HepG2 (cell line): ENCODE measurements at regions not wholly inside any gene's neighbourhood (a gene's known extent, or its start where the extent isn't known, plus 50 kb on each side); places are given as distances from the start of the nearest gene placed in this dataset.

Source experiments
- ATAC-seq: fragments of 200-7000 bp; cut with Tn5 transposase; 3 replicates; pipeline ENCODE4 v1.9.1; 2020; ENCODE audit warnings: mild to moderate bottlenecking, moderate library complexity
- BruUV-seq: library from RNA; stranded (reverse); fragments of 400-500 nt; replicated peaks from 2 replicates; lab custom pipeline; 2021; lab: Mats Ljungman, UMichigan
- CTCF ChIA-PET: fragments of 300-600 bp; formaldehyde crosslinking; extraction: SDS; loops from one replicate; lab custom pipeline; 2021; ENCODE audit warnings: low total read pairs, inconsistent platforms, low intra/inter-chr PET ratio; lab: Yijun Ruan, JAX
- POLR2A ChIA-PET: fragments of 350-600 bp; sonication (Branson Sonifier 250); formaldehyde crosslinking; loops from one replicate; lab custom pipeline; 2020; ENCODE audit warnings: antibody characterized with exemption, inconsistent platforms; lab: Yijun Ruan, JAX
- DNase-seq: peaks from one replicate; pipeline ENCODE4 v3.0.0-alpha.2; 2015; ENCODE audit warnings: low spot score
- FAIRE-seq: peaks from 3 replicates; lab custom pipeline; 2011; peaks lifted over from hg19 to GRCh38; lab: Jason Lieb, UNC
- H2AFZ ChIP-seq: one replicate; pipeline ENCODE4 v1.6.1; 2011; ENCODE audit warnings: low read length, inconsistent platforms
- H3K27ac ChIP-seq: fragments of 300-600 bp; 3 replicates; pipeline ENCODE4 v1.8.0; 2011; ENCODE audit warnings: mixed run types, mild to moderate bottlenecking, mixed read lengths, low read length, inconsistent platforms; ENCODE audit not compliant: insufficient read depth; ENCODE audit errors: extremely low read length
- H3K27me3 ChIP-seq, 2 experiments: fragments of 200-600 bp in 1 of 2; 2 replicates in 1 of 2; 3 replicates in 1 of 2; pipeline versions ENCODE4 v1.6.0 to v1.8.0; 2011; ENCODE audit warnings: low read length in 2 of 2, mild to moderate bottlenecking in 2 of 2, moderate library complexity in 2 of 2, inconsistent platforms in 1 of 2; ENCODE audit not compliant: insufficient read depth in 2 of 2, control insufficient read depth in 1 of 2
- H3K36me3 ChIP-seq, 2 experiments: fragments of 200-600 bp in 1 of 2; replicated peaks in 1 of 2; 2 replicates in 1 of 2; 3 replicates in 1 of 2; pipeline versions ENCODE4 v1.5.1 to v1.8.0; 2011; ENCODE audit warnings: low read length in 2 of 2, inconsistent platforms in 1 of 2; ENCODE audit not compliant: insufficient read depth in 2 of 2, control insufficient read depth in 1 of 2
- H3K4me1 ChIP-seq: 2 replicates; pipeline ENCODE4 v1.5.1; 2012; ENCODE audit warnings: low read length, inconsistent platforms; ENCODE audit not compliant: insufficient read depth
- H3K4me2 ChIP-seq: 2 replicates; pipeline ENCODE4 v1.6.0; 2011; ENCODE audit warnings: low read depth, low read length, inconsistent platforms
- H3K4me3 ChIP-seq, 3 experiments: fragments of 200-600 bp in 1 of 3; sonication (generic), shearing (Covaris generic) in 1 of 3; replicated peaks in 1 of 3; 2 replicates each; pipeline ENCODE4 v1.5.1; 2011 to 2016; ENCODE audit warnings: low read length in 3 of 3, inconsistent platforms in 2 of 3, low read depth in 2 of 3, mild to moderate bottlenecking in 2 of 3, control low read depth in 1 of 3, mixed read lengths in 1 of 3; ENCODE audit not compliant: insufficient read depth in 1 of 3
- H3K79me2 ChIP-seq: one replicate; pipeline ENCODE4 v1.6.1; 2011; ENCODE audit warnings: low read length, inconsistent platforms; ENCODE audit not compliant: insufficient read depth
- H3K9ac ChIP-seq: 2 replicates; pipeline ENCODE4 v1.6.0; 2011; ENCODE audit warnings: mild to moderate bottlenecking, low read depth, low read length, inconsistent platforms; ENCODE audit not compliant: insufficient read depth
- H3K9me3 ChIP-seq: 2 replicates; pipeline ENCODE4 v1.5.1; 2012; ENCODE audit warnings: mild to moderate bottlenecking, low read length
- H4K20me1 ChIP-seq: 2 replicates; pipeline ENCODE4 v1.6.0; 2011; ENCODE audit warnings: inconsistent platforms, mild to moderate bottlenecking, low read length, moderate library complexity; ENCODE audit not compliant: insufficient read depth
- BRF2 ChIP-seq: sonication (generic); formaldehyde crosslinking; IDR thresholded peaks from 2 replicates; pipeline ENCODE4 v1.8.1; 2022; ENCODE audit warnings: mild to moderate bottlenecking, missing genetic modification reagents
- NBN ChIP-seq: fragments of 450-650 bp; conservative IDR thresholded peaks from 2 replicates; pipeline ENCODE4 v1.6.1; 2017
- PHF20 ChIP-seq: sonication (generic); formaldehyde crosslinking; IDR thresholded peaks from 2 replicates; pipeline ENCODE4 v1.5.0; 2020; ENCODE audit warnings: mild to moderate bottlenecking, missing genetic modification reagents
- ZNF562 ChIP-seq: sonication (generic); formaldehyde crosslinking; IDR thresholded peaks from 2 replicates; pipeline ENCODE4 v1.8.0; 2022; ENCODE audit warnings: missing genetic modification reagents, borderline replicate concordance
- ZSCAN25 ChIP-seq: sonication (generic); formaldehyde crosslinking; IDR thresholded peaks from 2 replicates; pipeline ENCODE4 v1.8.0; 2022; ENCODE audit warnings: mild to moderate bottlenecking, missing genetic modification reagents
- WGBS: methylation state at CpG from one replicate; pipeline ENCODE4 v1.1.6; 2017; ENCODE audit warnings: low lambda C conversion rate; 5-methylcytosine and 5-hydroxymethylcytosine counted together
- in situ Hi-C: cut with HindIII; loops from 2 replicates; pipeline ENCODE4 v1.10.0; 2017; ENCODE audit warnings: low pct_unique_long_range_greater_than_20kb; ENCODE audit not compliant: extremely low pct_ligation_motif_present
- intact Hi-C: fragments of 100-400 bp; cut with micrococcal nuclease; formaldehyde crosslinking; loops from one replicate; pipeline ENCODE4 v1.10.0; 2022; ENCODE audit not compliant: unreplicated experiment
- TF ChIP-seq, protein P1 (sequence below): sonication (generic); formaldehyde crosslinking; IDR thresholded peaks from 2 replicates; pipeline ENCODE4 v1.9.0; 2021; ENCODE audit warnings: missing genetic modification reagents, borderline replicate concordance

DNA sequence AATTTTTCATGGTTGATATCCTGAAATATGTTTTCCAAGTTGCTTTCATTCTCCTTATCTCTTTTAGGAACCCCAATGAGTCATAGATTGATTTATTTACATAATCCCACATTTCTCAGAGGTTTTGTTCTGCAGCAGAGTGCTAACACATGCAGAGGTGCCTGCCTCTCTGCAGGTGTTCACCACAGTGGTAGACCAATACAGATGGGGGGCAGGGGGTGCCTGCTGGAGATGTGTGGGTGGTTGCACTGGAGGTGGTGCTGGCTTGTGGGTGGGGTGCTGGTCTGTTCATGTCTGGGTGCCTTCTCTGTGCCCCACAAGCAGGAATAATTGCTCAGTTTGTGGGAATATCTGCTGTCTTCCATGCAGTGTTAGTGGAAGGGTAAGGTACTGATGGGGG lies 131.1 kb downstream of the JRKL start:
- intact Hi-C loops, result no loop called here
- POLR2A ChIA-PET, result no interaction called here
- TF ChIP-seq ZNF562 (CRISPR knock-in tag), result no peak
- Histone ChIP-seq H3K4me3 (no peak overlapping the region), H3K79me2 (no peaks in the 10 kb centered on the region), H3K27ac (no peak overlapping the region), H3K4me1 (no peaks in the 10 kb centered on the region), H2AFZ (no peak overlapping the region), H3K36me3 (no peaks in the 10 kb centered on the region), H4K20me1 (no peaks in the 10 kb centered on the region), H3K4me2 (no peak overlapping the region), H3K9me3 (no peaks in the 10 kb centered on the region), H3K9ac (no peak overlapping the region), H3K27me3 (no peaks in the 10 kb centered on the region; a peak in 1 of 5 replicates)
- BruUV-seq, result no TSS peak
- in situ Hi-C loops, result no loop called here
- ATAC-seq (no peak), DNase-seq (no peak), FAIRE-seq (no peak)
- CTCF ChIA-PET, result no interaction called here

DNA sequence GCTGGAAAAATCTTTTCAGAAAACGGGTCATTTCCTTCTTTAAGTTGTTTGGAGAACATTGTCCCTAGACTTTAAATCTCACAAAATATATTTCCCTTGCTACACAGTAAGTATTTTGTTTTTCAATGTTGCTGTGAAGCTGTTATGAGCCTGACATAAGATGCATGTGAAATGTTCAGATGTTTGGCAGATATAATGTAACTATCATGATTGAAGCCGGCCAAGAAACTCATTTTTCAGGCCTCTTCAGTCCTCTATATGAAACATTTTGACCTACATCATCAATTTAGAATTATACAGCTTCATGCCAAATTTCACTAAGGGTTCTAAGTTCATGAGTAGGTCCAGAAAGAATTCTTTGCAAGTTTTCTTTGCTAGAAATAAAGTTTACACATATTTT lies 133.8 kb downstream of the JRKL start:
- H3K9me3 ChIP-seq, result no peaks in the 10 kb centered on the region
- H3K9ac ChIP-seq, result no peak overlapping the region
- in situ Hi-C loops (no loop called here), intact Hi-C loops (no loop called here)
- no peaks in the 10 kb centered on the region; a peak in 1 of 5 replicates for H3K27me3 ChIP-seq
- H3K4me2 ChIP-seq, result no peak overlapping the region
- CTCF ChIA-PET, result no interaction called here
- H3K4me1 ChIP-seq, result no peaks in the 10 kb centered on the region
- no peak overlapping the region for H3K27ac ChIP-seq
- ATAC-seq (no peak), DNase-seq (no peak), FAIRE-seq (no peak)
- H2AFZ ChIP-seq, result no peak overlapping the region
- H3K36me3 ChIP-seq, result no peaks in the 10 kb centered on the region
- 0% methylated on average over 2 of the region's 2 CpGs for WGBS
- BruUV-seq, result no TSS peak
- POLR2A ChIA-PET, result no interaction called here
- no peak for TF ChIP-seq PHF20 (CRISPR knock-in tag)
- no peak for TF ChIP-seq BRF2 (CRISPR knock-in tag)
- TF ChIP-seq ZSCAN25 (CRISPR knock-in tag), result no peak
- TF ChIP-seq, protein P1, sequence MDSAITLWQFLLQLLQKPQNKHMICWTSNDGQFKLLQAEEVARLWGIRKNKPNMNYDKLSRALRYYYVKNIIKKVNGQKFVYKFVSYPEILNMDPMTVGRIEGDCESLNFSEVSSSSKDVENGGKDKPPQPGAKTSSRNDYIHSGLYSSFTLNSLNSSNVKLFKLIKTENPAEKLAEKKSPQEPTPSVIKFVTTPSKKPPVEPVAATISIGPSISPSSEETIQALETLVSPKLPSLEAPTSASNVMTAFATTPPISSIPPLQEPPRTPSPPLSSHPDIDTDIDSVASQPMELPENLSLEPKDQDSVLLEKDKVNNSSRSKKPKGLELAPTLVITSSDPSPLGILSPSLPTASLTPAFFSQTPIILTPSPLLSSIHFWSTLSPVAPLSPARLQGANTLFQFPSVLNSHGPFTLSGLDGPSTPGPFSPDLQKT, result no peak
- TF ChIP-seq NBN, result no peak
- H3K79me2 ChIP-seq, result no peaks in the 10 kb centered on the region
- H4K20me1 ChIP-seq, result no peaks in the 10 kb centered on the region
- no peak overlapping the region for H3K4me3 ChIP-seq
